ENCODE measurements at regions not wholly inside any gene's neighbourhood (a gene's known extent, or its start where the extent isn't known, plus 50 kb on each side); places are given as distances from the start of the nearest gene placed in this dataset.

DNA sequence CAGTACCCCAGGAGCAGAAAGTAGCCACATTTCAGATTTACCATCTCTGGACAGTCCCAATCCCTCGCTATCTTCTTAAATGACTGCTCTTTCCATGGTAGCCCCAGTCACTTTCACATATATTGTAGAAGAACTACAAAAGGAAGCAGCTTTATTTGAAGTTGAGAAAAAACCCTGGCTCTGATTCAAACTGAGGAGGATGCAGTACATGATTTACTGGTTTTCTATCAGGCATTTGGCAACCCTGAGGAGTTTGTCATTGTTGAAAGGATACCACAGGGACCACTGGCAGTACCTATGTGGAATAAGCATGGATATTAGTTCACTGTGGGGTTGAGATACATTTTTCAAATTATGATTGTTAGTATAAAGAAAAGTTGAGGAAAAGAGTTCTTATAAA is 640.9 kb upstream of the SETBP1 start:
- no peaks in the 10 kb centered on the region for H3K9me3 ChIP-seq (ENCODE audit: insufficient read depth, low read depth, low read length)
- no peaks in the 10 kb centered on the region for H4K20me1 ChIP-seq (ENCODE audit: insufficient read depth, low read length)
- no peak overlapping the region for H3K27ac ChIP-seq (ENCODE audit: low read depth, low read length)
- H3K79me2 ChIP-seq (ENCODE audit: insufficient read depth, low read length) = no peaks in the 10 kb centered on the region
- Mint-ChIP-seq H3K4me3 (ENCODE audit: unreplicated experiment) (no peak overlapping the region), H3K27me3 (ENCODE audit: low read depth, unreplicated experiment) (no peaks in the 10 kb centered on the region), H3K36me3 (ENCODE audit: low read depth, unreplicated experiment) (no peaks in the 10 kb centered on the region), H3K27ac (ENCODE audit: unreplicated experiment) (no peak overlapping the region), H3K9me3 (ENCODE audit: unreplicated experiment) (no peaks in the 10 kb centered on the region), H3K4me1 (ENCODE audit: low read depth, unreplicated experiment) (no peaks in the 10 kb centered on the region)
- no peaks in the 10 kb centered on the region for H3K27me3 ChIP-seq (ENCODE audit: insufficient read depth, low read length)
- H3K36me3 ChIP-seq (ENCODE audit: insufficient read depth, low read length) = no peaks in the 10 kb centered on the region
- H3K4me2 ChIP-seq (ENCODE audit: low read length) = no peak overlapping the region
- H3K4me3 ChIP-seq (ENCODE audit: insufficient read depth, low read depth, low read length) = no peak overlapping the region
- no peak overlapping the region for H2AFZ ChIP-seq (ENCODE audit: low read depth, low read length)
- H3K4me1 ChIP-seq (ENCODE audit: insufficient read depth, low read length) = no peaks in the 10 kb centered on the region
- TF ChIP-seq, protein P1, sequence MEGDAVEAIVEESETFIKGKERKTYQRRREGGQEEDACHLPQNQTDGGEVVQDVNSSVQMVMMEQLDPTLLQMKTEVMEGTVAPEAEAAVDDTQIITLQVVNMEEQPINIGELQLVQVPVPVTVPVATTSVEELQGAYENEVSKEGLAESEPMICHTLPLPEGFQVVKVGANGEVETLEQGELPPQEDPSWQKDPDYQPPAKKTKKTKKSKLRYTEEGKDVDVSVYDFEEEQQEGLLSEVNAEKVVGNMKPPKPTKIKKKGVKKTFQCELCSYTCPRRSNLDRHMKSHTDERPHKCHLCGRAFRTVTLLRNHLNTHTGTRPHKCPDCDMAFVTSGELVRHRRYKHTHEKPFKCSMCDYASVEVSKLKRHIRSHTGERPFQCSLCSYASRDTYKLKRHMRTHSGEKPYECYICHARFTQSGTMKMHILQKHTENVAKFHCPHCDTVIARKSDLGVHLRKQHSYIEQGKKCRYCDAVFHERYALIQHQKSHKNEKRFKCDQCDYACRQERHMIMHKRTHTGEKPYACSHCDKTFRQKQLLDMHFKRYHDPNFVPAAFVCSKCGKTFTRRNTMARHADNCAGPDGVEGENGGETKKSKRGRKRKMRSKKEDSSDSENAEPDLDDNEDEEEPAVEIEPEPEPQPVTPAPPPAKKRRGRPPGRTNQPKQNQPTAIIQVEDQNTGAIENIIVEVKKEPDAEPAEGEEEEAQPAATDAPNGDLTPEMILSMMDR (IDR thresholded peaks at IDR 0.05; ENCODE audit: insufficient read depth, low read depth, low read length) = no peak
- no peak for TF ChIP-seq EZH2 (IDR thresholded peaks at IDR 0.05; ENCODE audit: insufficient read depth, low read length)
- DNase-seq (ENCODE audit: low read depth) = no peak
- no peak for FAIRE-seq
- no peak overlapping the region for H3K9ac ChIP-seq (ENCODE audit: low read length)

DNA sequence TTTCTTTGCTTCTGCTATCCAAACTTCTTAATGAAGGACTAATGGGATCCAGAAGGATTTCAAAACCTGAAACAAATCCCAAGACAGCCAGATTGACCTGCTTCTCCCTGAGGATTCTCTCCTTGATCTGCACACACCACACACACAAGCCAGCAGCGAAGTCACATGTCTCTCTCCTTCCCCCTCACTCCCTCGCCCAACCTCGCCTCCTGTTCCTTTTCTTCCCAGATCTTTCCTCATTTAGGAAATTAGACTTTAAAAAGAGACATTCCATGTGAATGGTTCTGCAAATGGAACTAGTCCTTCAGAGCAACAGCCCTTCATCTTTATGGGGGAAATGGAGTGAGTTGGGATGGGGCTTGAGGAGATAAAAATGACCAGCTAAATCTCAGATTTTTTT is 639.1 kb upstream of the SETBP1 start:
- Histone ChIP-seq H2AFZ (ENCODE audit: low read depth, low read length) (no peak overlapping the region), H4K20me1 (ENCODE audit: insufficient read depth, low read length) (no peaks in the 10 kb centered on the region), H3K9ac (ENCODE audit: low read length) (no peak overlapping the region), H3K27me3 (ENCODE audit: insufficient read depth, low read length) (no peaks in the 10 kb centered on the region), H3K36me3 (ENCODE audit: insufficient read depth, low read length) (no peaks in the 10 kb centered on the region), H3K9me3 (ENCODE audit: insufficient read depth, low read depth, low read length) (no peaks in the 10 kb centered on the region), H3K79me2 (ENCODE audit: insufficient read depth, low read length) (no peaks in the 10 kb centered on the region), H3K4me1 (ENCODE audit: insufficient read depth, low read length) (no peaks in the 10 kb centered on the region), H3K4me2 (ENCODE audit: low read length) (no peak overlapping the region), H3K27ac (ENCODE audit: low read depth, low read length) (no peak overlapping the region), H3K4me3 (ENCODE audit: insufficient read depth, low read depth, low read length) (no peak overlapping the region)
- Mint-ChIP-seq H3K4me3 (ENCODE audit: unreplicated experiment) (no peak overlapping the region), H3K27me3 (ENCODE audit: low read depth, unreplicated experiment) (no peaks in the 10 kb centered on the region), H3K27ac (ENCODE audit: unreplicated experiment) (no peak overlapping the region), H3K9me3 (ENCODE audit: unreplicated experiment) (no peaks in the 10 kb centered on the region), H3K36me3 (ENCODE audit: low read depth, unreplicated experiment) (no peaks in the 10 kb centered on the region), H3K4me1 (ENCODE audit: low read depth, unreplicated experiment) (no peaks in the 10 kb centered on the region)
- DNase-seq (ENCODE audit: low read depth) = no peak
- TF ChIP-seq, protein P1 (IDR thresholded peaks at IDR 0.05; ENCODE audit: insufficient read depth, low read depth, low read length) = no peak
- TF ChIP-seq EZH2 (IDR thresholded peaks at IDR 0.05; ENCODE audit: insufficient read depth, low read length) = no peak
- no peak for FAIRE-seq

DNA sequence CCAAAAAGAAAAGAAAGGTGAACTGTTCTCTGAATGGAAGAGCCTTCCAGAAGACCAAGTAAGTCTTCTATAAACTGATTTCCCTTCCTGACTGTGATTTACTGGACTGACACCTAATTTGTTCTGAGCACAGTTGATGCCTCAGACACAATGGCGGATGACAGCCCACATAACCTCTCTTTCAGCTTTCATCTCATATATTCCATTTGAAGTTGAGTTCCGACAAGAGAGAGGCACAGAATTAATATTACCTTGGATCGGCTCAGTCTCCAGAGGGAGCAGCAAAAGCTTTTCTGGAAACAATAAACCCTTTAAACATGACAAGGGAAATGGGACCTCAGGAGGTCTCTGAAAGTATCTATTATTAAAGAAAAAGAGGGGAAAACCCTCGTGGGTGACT is 638.7 kb upstream of the SETBP1 start:
- Mint-ChIP-seq H3K4me3 (ENCODE audit: unreplicated experiment) (no peak overlapping the region), H3K4me1 (ENCODE audit: low read depth, unreplicated experiment) (no peaks in the 10 kb centered on the region), H3K9me3 (ENCODE audit: unreplicated experiment) (no peaks in the 10 kb centered on the region), H3K27me3 (ENCODE audit: low read depth, unreplicated experiment) (no peaks in the 10 kb centered on the region), H3K36me3 (ENCODE audit: low read depth, unreplicated experiment) (no peaks in the 10 kb centered on the region), H3K27ac (ENCODE audit: unreplicated experiment) (no peak overlapping the region)
- no peaks in the 10 kb centered on the region for H3K36me3 ChIP-seq (ENCODE audit: insufficient read depth, low read length)
- H4K20me1 ChIP-seq (ENCODE audit: insufficient read depth, low read length) = no peaks in the 10 kb centered on the region
- H3K9me3 ChIP-seq (ENCODE audit: insufficient read depth, low read depth, low read length) = no peaks in the 10 kb centered on the region
- no peak for DNase-seq (ENCODE audit: low read depth)
- H2AFZ ChIP-seq (ENCODE audit: low read depth, low read length) = no peak overlapping the region
- H3K27me3 ChIP-seq (ENCODE audit: insufficient read depth, low read length) = no peaks in the 10 kb centered on the region
- no peaks in the 10 kb centered on the region for H3K79me2 ChIP-seq (ENCODE audit: insufficient read depth, low read length)
- no peak overlapping the region for H3K4me2 ChIP-seq (ENCODE audit: low read length)
- no peaks in the 10 kb centered on the region for H3K4me1 ChIP-seq (ENCODE audit: insufficient read depth, low read length)
- H3K4me3 ChIP-seq (ENCODE audit: insufficient read depth, low read depth, low read length) = no peak overlapping the region
- no peak for TF ChIP-seq EZH2 (IDR thresholded peaks at IDR 0.05; ENCODE audit: insufficient read depth, low read length)
- TF ChIP-seq, protein P1 (IDR thresholded peaks at IDR 0.05; ENCODE audit: insufficient read depth, low read depth, low read length) = no peak
- no peak overlapping the region for H3K27ac ChIP-seq (ENCODE audit: low read depth, low read length)
- FAIRE-seq = no peak
- no peak overlapping the region for H3K9ac ChIP-seq (ENCODE audit: low read length)
